ENCODE measurements at regions not wholly inside any gene's neighbourhood (a gene's known extent, or its start where the extent isn't known, plus 50 kb on each side); places are given as distances from the start of the nearest gene placed in this dataset.

DNA sequence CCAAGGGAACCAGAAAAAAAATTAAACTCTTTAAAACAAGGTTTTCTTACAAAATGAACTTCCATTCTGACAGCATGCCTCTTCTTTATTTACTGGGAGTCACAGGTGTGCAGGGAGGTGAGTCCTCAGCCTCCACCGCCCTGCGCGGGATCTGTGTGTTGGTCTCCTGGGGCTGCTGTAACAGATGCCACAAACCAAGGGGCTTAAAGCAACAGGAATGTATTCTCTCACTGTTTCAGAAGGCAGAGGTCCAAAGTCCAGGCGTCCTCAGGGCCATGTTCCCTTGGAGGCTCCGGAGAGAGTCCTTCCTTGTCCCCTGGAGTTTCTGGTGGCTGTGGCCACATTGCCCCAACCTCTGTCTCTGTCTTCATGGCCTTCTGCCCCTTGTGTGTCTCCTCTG, 123.6 kb upstream of the C1orf174 start:
- TF ChIP-seq CTCF (IDR thresholded peaks at IDR 0.05; ENCODE audit: insufficient read depth, low read length, poor library complexity, severe bottlenecking) (no peak), EZH2phosphoT487 (conservative IDR thresholded peaks at IDR 0.05; ENCODE audit: low read length) (no peak)
